ENCODE measurements at regions not wholly inside any gene's neighbourhood (a gene's known extent, or its start where the extent isn't known, plus 50 kb on each side); places are given as distances from the start of the nearest gene placed in this dataset.

GRCh38 chr4:186458050-186458449 is 97.3 kb downstream of the MTNR1A start:
- no peak for TF ChIP-seq POLR2A (IDR thresholded peaks at IDR 0.05)
- TF ChIP-seq CTCF (IDR thresholded peaks at IDR 0.05), result no peak
